H9 (cell line): ENCODE measurements at regions not wholly inside any gene's neighbourhood (a gene's known extent, or its start where the extent isn't known, plus 50 kb on each side); places are given as distances from the start of the nearest gene placed in this dataset.

Experiments used
- DNase-seq: peaks from one replicate; pipeline ENCODE4 v3.0.0-alpha.2; 2017
- H2AFZ ChIP-seq: one replicate; pipeline ENCODE4 v1.6.1; 2013; ENCODE audit warnings: mild to moderate bottlenecking, low read length, control low read depth, moderate library complexity
- H2AK5ac ChIP-seq: 2 replicates; pipeline ENCODE4 v1.6.1; 2013; ENCODE audit warnings: low read length, control low read depth, mixed read lengths; ENCODE audit not compliant: insufficient read length
- H2BK120ac ChIP-seq: one replicate; pipeline ENCODE4 v1.6.1; 2013; ENCODE audit warnings: low read depth, mild to moderate bottlenecking, low read length, control low read depth, inconsistent platforms; ENCODE audit not compliant: poor library complexity, severe bottlenecking
- H2BK12ac ChIP-seq: 2 replicates; pipeline ENCODE4 v1.6.1; 2013; ENCODE audit warnings: low read length, control low read depth, mixed read lengths, low read depth; ENCODE audit not compliant: insufficient read length
- H2BK15ac ChIP-seq: 2 replicates; pipeline ENCODE4 v1.6.1; 2013; ENCODE audit warnings: low read depth, low read length, control low read depth
- H2BK20ac ChIP-seq: one replicate; pipeline ENCODE4 v1.6.1; 2013; ENCODE audit warnings: low read depth, mild to moderate bottlenecking, low read length, control low read depth, inconsistent platforms; ENCODE audit not compliant: poor library complexity, severe bottlenecking
- H2BK5ac ChIP-seq: 2 replicates; pipeline ENCODE4 v1.6.1; 2013; ENCODE audit warnings: low read length, control low read depth, mixed read lengths; ENCODE audit not compliant: insufficient read length
- H3K14ac ChIP-seq: 2 replicates; pipeline ENCODE4 v1.6.1; 2013; ENCODE audit warnings: low read length, control low read depth; ENCODE audit not compliant: insufficient read depth
- H3K18ac ChIP-seq: 2 replicates; pipeline ENCODE4 v1.6.1; 2013; ENCODE audit warnings: low read depth, mild to moderate bottlenecking, mixed read lengths, low read length, control low read depth; ENCODE audit not compliant: insufficient read length
- H3K23ac ChIP-seq: 2 replicates; pipeline ENCODE4 v1.6.1; 2013; ENCODE audit warnings: low read length, control low read depth, mixed read lengths, low read depth; ENCODE audit not compliant: insufficient read length
- H3K23me2 ChIP-seq: 2 replicates; pipeline ENCODE4 v1.6.1; 2013; ENCODE audit warnings: low read depth, mild to moderate bottlenecking, mixed read lengths, low read length, control low read depth; ENCODE audit not compliant: insufficient read length, poor library complexity, severe bottlenecking
- H3K27ac ChIP-seq: 2 replicates; pipeline ENCODE4 v1.5.1; 2013; ENCODE audit warnings: low read length, control low read depth, mixed read lengths, low read depth; ENCODE audit not compliant: insufficient read length
- H3K27me3 ChIP-seq: 2 replicates; pipeline ENCODE4 v1.6.1; 2013; ENCODE audit warnings: low read length, control low read depth, inconsistent platforms; ENCODE audit not compliant: insufficient read depth
- H3K4ac ChIP-seq: 2 replicates; pipeline ENCODE4 v1.6.1; 2013; ENCODE audit warnings: low read depth, mild to moderate bottlenecking, control low read depth, inconsistent platforms, low read length, moderate library complexity
- H3K4me1 ChIP-seq: 2 replicates; pipeline ENCODE4 v1.6.1; 2013; ENCODE audit warnings: low read length, control low read depth, inconsistent platforms; ENCODE audit not compliant: insufficient read depth
- H3K4me2 ChIP-seq: 2 replicates; pipeline ENCODE4 v1.6.1; 2013; ENCODE audit warnings: low read length, control low read depth, mixed read lengths; ENCODE audit not compliant: insufficient read length, insufficient read depth
- H3K56ac ChIP-seq: 2 replicates; pipeline ENCODE4 v1.6.1; 2013; ENCODE audit warnings: low read depth, mild to moderate bottlenecking, mixed read lengths, low read length, control low read depth; ENCODE audit not compliant: insufficient read length
- H3K79me1 ChIP-seq: 2 replicates; pipeline ENCODE4 v1.6.1; 2013; ENCODE audit warnings: low read depth, mild to moderate bottlenecking, moderate library complexity, low read length, control low read depth, inconsistent platforms; ENCODE audit not compliant: insufficient read depth, poor library complexity, severe bottlenecking
- H3K79me2 ChIP-seq: 2 replicates; pipeline ENCODE4 v1.6.1; 2013; ENCODE audit warnings: low read length, control low read depth, inconsistent platforms; ENCODE audit not compliant: insufficient read depth
- H3K9ac ChIP-seq: 2 replicates; pipeline ENCODE4 v1.6.1; 2013; ENCODE audit warnings: low read length, control low read depth, mixed read lengths; ENCODE audit not compliant: insufficient read length; ENCODE audit errors: extremely low read depth
- H3K9me3 ChIP-seq: one replicate; pipeline ENCODE4 v1.6.1; 2013; ENCODE audit warnings: low read depth, low read length, inconsistent platforms; ENCODE audit not compliant: control insufficient read depth
- H3T11ph ChIP-seq: one replicate; pipeline ENCODE4 v1.6.1; 2013; ENCODE audit warnings: mild to moderate bottlenecking, low read length, control low read depth, inconsistent platforms
- H4K20me1 ChIP-seq: one replicate; pipeline ENCODE4 v1.6.1; 2013; ENCODE audit not compliant: control insufficient read depth, insufficient read length, insufficient read depth
- H4K5ac ChIP-seq: 2 replicates; pipeline ENCODE4 v1.6.1; 2013; ENCODE audit warnings: low read depth, mild to moderate bottlenecking, mixed read lengths, low read length, control low read depth; ENCODE audit not compliant: insufficient read length
- H4K8ac ChIP-seq: replicated peaks from 2 replicates; pipeline ENCODE4 v1.6.1; 2013; ENCODE audit warnings: low read length, control low read depth, mixed read lengths, low read depth; ENCODE audit not compliant: insufficient read length
- H4K91ac ChIP-seq: 2 replicates; pipeline ENCODE4 v1.6.1; 2013; ENCODE audit warnings: low read depth, mild to moderate bottlenecking, moderate library complexity, mixed read lengths, low read length, control low read depth; ENCODE audit not compliant: insufficient read length
- H3K27ac Mint-ChIP-seq, 3 experiments: 2 replicates in 2 of 3; 3 replicates in 1 of 3; pipeline ENCODE4 v1.8.0; 2020 to 2021; ENCODE audit warnings: mixed read lengths in 3 of 3, mild to moderate bottlenecking in 1 of 3, moderate library complexity in 1 of 3
- H3K27me3 Mint-ChIP-seq: 2 replicates; pipeline ENCODE4 v1.8.0; 2021; ENCODE audit warnings: low read depth, mild to moderate bottlenecking, moderate library complexity, mixed read lengths
- H3K36me3 Mint-ChIP-seq, 3 experiments: 2 replicates in 2 of 3; 3 replicates in 1 of 3; pipeline ENCODE4 v1.8.0; 2020 to 2021; ENCODE audit warnings: low read depth in 3 of 3, mixed read lengths in 3 of 3; ENCODE audit not compliant: insufficient read depth in 1 of 3
- H3K4me1 Mint-ChIP-seq, 2 experiments: 2 replicates each; pipeline ENCODE4 v1.8.0; 2020; ENCODE audit warnings: mixed read lengths in 2 of 2
- H3K4me3 Mint-ChIP-seq, 2 experiments: 2 replicates in 1 of 2; 3 replicates in 1 of 2; pipeline ENCODE4 v1.8.0; 2020 to 2021; ENCODE audit warnings: mild to moderate bottlenecking in 2 of 2, mixed read lengths in 2 of 2, moderate library complexity in 1 of 2
- H3K9me3 Mint-ChIP-seq, 2 experiments: 2 replicates in 1 of 2; 3 replicates in 1 of 2; pipeline ENCODE4 v1.8.0; 2020; ENCODE audit warnings: mild to moderate bottlenecking in 2 of 2, mixed read lengths in 2 of 2, moderate library complexity in 1 of 2
- WGBS: extraction: QIAGEN DNeasy Blood & Tissue Kit; methylation state at CpG from one replicate; pipeline ENCODE4 v1.1.7; 2013; ENCODE audit warnings: missing lambda C conversion rate, low lambda C conversion rate, mixed read lengths; ENCODE audit not compliant: insufficient read length; ENCODE audit errors: extremely low coverage; 5-methylcytosine and 5-hydroxymethylcytosine counted together
- TF ChIP-seq, protein P1 (sequence below): fragments of 200-600 bp; sonication (generic); conservative IDR thresholded peaks from 3 replicates; pipeline ENCODE4 v1.8.0; 2021; ENCODE audit warnings: antibody characterized with exemption, mild to moderate bottlenecking

DNA sequence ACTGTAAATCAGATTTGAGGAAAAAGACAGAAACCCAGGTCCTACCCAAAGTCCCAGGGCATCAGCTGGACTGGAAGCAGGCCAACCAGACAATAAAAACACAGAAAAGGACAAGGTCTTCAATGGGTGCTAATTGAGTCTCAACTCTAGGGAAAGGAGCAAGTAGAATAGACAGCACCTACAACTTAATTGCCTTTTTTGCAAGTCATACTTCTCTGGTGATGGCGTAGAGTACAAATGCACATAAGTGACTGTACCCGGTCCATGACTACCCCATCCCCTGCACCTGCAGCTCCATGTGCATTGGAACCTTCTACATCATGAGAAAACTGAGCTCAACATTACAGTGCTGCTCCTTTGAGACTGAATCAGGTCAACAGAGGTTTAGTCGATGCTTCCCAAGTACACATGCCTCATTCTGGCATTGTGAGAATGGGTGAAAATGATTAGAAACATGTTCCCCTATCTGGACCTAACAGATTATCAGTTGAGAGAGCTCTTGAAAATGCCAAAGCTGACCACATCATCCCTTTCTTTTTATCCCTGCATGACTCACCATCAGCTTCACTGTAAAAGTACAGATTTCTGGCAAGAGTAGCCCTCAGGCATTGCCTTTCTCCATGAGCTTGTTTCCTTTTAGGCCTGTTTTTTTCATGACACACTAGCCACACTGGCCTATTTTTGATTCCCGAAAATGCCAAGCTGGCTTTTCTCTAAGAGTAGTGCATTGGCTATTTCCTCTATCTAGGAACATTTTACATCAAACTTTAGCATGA lies 298.3 kb downstream of the HS3ST1 start:
- no peaks in the 10 kb centered on the region; a peak in 1 of 4 replicates for H3K4me1 Mint-ChIP-seq

More for the DNA sequence above, 298.3 kb downstream of the HS3ST1 start:
- Histone ChIP-seq H2AK5ac (no peak overlapping the region), H4K91ac (no peak overlapping the region), H2BK120ac (no peak overlapping the region), H3K4ac (no peak overlapping the region), H3K18ac (no peak overlapping the region), H3K9me3 (no peaks in the 10 kb centered on the region), H3K4me1 (no peaks in the 10 kb centered on the region), H2BK5ac (no peak overlapping the region), H3K14ac (no peak overlapping the region), H2BK12ac (no peak overlapping the region), H2BK15ac (no peak overlapping the region), H4K5ac (no peak overlapping the region), H3K56ac (no peak overlapping the region), H2BK20ac (no peak overlapping the region), H4K20me1 (no peaks in the 10 kb centered on the region), H3K23me2 (no peaks in the 10 kb centered on the region), H3K79me1 (no peaks in the 10 kb centered on the region), H3K9ac (no peak overlapping the region), H3K79me2 (no peaks in the 10 kb centered on the region), H3T11ph (no peak overlapping the region), H3K27ac (no peak overlapping the region), H2AFZ (no peak overlapping the region), H3K27me3 (no peaks in the 10 kb centered on the region), H3K23ac (no peak overlapping the region), H4K8ac (no peak overlapping the region), H3K4me2 (no peak overlapping the region)
- no peaks in the 10 kb centered on the region; a peak in 1 of 7 replicates for H3K36me3 Mint-ChIP-seq
- no peak for DNase-seq
- H3K4me3 Mint-ChIP-seq = no peak overlapping the region
- no CpG with 5 or more reads among the region's 4 CpGs for WGBS
- H3K9me3 Mint-ChIP-seq = peaks cover 0 to 3% of the 10 kb centered on the region in 2 experiments; a peak in 2 of 5 replicates
- H3K27me3 Mint-ChIP-seq = no peaks in the 10 kb centered on the region
- H3K27ac Mint-ChIP-seq = no peak overlapping the region
- TF ChIP-seq, protein P1, sequence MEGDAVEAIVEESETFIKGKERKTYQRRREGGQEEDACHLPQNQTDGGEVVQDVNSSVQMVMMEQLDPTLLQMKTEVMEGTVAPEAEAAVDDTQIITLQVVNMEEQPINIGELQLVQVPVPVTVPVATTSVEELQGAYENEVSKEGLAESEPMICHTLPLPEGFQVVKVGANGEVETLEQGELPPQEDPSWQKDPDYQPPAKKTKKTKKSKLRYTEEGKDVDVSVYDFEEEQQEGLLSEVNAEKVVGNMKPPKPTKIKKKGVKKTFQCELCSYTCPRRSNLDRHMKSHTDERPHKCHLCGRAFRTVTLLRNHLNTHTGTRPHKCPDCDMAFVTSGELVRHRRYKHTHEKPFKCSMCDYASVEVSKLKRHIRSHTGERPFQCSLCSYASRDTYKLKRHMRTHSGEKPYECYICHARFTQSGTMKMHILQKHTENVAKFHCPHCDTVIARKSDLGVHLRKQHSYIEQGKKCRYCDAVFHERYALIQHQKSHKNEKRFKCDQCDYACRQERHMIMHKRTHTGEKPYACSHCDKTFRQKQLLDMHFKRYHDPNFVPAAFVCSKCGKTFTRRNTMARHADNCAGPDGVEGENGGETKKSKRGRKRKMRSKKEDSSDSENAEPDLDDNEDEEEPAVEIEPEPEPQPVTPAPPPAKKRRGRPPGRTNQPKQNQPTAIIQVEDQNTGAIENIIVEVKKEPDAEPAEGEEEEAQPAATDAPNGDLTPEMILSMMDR = no peak
